ENCODE measurements at regions not wholly inside any gene's neighbourhood (a gene's known extent, or its start where the extent isn't known, plus 50 kb on each side); places are given as distances from the start of the nearest gene placed in this dataset.

- TF ChIP-seq CTCF (conservative IDR thresholded peaks at IDR 0.05; ENCODE audit: low read depth, low read length) (no peak), EZH2 (IDR thresholded peaks at IDR 0.05; ENCODE audit: low read length, unreplicated experiment) (no peak), EZH2phosphoT487 (IDR thresholded peaks at IDR 0.05; ENCODE audit: borderline replicate concordance, low read length) (no peak)
These were observed 258.7 kb upstream of the CLINT1 start for GRCh38 chr5:158117467-158118160.

All from PC-3 (cell line).